Smooth muscle cell of the brain vasculature (primary cell): ENCODE measurements at regions not wholly inside any gene's neighbourhood (a gene's known extent, or its start where the extent isn't known, plus 50 kb on each side); places are given as distances from the start of the nearest gene placed in this dataset.

ENCODE experiments used
- DNase-seq: peaks from one replicate; pipeline ENCODE4 v3.0.0-alpha.2; 2012; ENCODE audit warnings: low read depth, low spot score

DNA sequence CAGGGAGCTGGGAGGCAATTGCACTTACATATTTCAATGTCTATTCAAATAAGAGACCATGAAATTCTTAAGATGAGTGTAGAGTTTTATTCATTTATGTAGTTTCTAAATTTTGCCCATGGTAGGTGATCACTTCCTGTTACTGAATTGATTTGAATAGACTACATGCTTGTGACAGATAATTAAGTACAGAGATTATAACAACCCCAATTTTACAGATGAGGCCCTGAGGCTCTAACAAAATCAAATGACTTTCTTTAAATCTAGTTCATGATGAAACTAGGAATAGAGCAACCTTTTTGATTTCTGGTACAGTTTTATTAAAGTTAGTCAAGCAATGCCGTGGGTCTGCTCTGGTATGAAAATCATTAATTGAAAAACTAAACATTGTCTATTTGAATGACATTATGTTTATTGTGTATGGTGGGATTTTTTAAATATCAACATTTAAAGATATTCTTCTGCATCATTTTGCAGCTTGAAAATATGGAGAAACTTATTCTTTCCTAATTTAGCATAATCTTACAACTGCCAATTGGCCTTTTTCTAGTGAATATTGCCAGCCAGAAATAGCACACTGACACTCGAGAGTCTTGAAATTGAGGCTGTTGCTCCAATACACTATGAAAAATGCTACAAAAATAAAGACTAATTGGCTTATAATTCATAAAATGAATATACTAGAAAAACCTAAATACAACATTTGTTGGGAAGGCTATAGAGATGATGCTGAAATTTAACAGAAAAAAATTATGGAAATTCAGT is 308.9 kb downstream of the SLC6A15 start:
- no peak for DNase-seq

DNA sequence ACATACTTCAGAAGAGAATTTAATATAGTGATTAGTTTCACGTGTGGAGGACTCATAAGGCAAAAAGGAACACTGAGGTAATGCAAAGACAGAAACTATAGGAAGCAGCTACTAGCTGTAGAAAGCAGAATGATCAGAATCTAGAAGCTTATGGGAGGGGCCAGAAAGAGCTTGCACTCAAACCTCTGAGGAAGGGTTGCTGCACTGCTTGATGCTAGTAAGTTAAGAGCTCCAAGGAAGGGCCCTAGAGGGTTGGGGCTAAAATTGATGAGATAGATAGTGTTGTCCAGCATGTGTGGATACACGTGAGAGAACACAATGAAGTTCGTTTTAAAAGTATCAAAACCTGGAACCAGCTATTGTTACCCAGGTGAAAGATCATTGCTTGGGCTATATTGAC is 311.1 kb downstream of the SLC6A15 start:
- no peak for DNase-seq

DNA sequence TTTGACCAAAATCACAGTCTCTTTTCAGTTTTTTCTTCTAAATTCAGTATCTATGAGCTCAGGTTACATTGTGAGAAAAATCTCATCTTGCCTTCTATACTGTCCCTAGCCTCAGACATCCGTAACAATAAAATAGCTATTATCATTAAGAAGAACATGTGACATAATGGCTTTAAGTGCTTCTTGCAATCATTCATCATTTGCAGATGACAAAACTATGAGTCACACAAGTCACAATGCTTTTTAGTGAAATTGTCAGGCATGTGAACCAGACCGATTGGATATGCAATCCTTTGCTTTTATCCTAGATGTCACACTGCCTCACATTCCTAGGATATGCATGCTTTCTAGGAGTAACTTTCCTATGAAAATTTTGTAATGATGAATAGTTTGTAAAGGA is 313.1 kb downstream of the SLC6A15 start:
- no peak for DNase-seq

DNA sequence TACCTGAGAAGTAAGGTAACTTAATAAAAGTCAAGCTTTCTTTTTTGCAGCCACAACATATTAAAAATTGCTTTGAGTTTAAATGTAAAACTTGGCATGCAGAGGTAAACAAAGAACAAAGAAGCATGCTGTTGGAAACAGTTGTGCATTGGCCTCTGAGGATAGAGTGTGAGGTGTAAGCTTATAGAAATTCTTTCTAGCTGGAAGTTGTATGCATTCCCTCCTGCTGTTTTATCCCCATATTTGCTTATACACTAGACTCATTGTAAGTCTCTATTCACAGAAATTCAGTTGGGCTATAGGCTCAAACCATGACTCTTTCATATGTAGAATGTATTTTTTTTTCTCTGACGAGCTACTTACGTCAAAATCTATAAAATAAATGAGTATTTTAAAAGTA is 316.3 kb downstream of the SLC6A15 start:
- no peak for DNase-seq

DNA sequence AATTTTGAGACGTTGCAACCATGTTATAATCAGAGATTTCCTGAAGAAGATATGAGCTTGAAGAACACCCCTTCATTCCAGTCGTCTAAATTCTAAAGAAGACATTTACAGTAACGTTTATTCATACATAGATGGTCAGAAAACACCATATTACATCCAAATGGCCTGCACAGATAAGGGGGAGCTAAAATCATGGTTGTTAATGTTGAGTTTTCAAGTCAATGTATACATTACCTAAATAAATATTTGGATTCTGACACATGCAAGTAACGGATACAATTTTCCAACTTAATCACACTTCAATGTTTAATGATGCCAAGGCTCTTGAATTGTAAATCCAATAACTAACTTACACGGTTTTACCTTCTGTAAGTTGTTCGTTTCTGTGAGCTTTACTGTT is 318.4 kb downstream of the SLC6A15 start:
- no peak for DNase-seq

DNA sequence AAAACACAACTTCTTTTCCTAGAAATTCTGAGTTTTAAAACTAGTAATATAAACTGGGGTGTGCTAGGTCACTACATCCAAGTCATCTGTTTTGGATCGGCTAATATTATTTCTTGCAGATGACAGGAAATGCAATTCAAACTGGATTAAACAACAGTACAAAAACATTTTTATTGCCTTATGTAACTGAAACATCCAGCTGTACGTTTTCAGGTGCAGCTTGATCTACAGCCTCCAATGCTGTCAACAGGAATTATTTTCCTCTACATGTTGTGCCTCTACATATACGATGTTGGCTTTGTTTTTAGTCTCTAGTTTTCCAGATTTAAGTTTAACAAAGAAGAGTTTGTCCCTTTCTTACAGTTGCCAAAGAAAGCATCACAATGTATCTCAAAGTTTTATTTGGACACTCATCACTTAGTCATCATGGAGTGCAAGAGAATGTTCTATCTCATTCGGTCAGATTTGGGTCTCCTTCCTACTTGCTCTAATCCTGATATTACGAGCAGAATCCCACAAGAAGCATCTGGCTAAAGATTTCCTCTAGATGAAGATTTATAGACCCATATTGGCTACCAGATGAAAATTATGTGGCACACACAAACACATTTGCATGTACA is 326.7 kb downstream of the SLC6A15 start:
- DNase-seq, result no peak

DNA sequence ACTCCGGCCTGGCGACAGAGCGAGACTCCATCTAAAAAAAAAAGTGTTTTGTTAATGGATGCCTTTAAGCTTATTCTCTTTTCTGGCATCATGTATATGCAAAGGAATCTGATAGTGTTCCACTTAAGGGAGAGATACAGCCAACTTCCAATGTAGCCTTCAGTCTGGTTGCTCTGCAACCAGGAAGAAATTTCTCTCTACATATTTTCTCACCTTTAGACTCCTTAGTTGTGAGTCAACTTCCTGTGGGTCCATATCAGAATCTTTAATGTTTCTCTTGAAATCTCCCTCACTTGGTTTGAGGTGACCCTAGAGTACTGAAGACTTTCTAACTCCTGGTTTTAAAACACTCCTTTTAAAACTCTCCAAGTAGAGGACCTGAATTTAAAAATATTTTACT is 340.4 kb downstream of the SLC6A15 start:
- no peak for DNase-seq

DNA sequence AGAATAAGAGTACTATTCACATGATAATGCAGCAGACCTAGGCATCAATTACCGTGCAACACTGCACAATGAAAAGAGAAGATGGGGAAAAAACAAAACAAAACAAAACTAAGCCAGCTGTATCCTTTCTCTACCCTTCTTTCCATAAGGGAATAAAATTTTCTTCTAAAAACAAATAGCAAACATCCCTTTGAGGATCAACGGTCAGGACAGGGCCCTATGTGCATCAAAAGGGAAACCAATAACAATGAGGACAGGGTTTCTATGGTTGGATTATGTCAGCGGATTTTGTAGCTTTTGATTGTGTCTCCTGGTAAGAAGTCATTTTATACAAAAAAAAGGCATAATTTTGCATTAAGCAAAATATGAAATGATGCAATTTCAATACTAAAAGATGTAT is 350.3 kb downstream of the SLC6A15 start:
- no peak for DNase-seq

DNA sequence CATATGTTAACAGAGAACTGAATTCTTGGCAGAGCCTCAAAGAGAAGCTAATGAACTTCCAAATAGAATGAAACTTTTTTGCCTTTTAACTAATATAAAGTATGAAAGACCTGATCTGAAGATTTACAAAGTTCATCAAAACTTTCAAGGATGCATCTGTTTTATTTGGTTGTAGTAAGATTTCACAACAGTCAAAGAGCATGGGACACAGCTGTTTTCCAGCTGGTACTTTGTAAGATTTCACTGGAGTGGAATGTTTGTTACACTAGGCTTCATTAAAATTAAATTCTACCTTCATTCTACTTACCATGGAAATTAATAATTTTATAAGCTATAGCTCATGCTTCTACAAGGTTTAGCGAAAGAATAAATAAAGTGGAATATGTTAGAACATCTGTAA is 351.2 kb downstream of the SLC6A15 start:
- no peak for DNase-seq

DNA sequence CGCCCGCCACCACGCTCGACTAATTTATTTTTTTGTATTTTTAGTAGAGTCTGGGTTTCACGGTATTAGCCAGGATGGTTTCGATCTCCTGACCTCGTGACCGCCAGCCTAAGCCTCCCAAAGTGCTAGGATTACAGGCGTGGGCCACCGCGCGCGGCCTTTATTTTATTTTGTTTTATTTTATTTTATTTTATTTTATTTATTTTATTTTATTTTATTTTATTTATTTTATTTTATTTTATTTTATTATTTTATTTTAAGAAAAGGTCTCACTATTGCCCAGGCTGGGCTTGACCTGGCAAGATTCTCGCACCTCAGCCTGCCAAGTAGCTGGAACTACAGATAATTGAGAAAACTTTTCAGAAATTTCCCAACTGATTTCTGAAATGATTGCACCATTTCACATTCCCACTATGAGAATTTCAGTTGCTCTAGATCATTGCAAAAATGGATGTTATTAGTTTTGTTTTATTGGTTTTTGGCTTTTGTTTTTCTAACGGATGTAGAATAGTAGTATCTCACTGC is 358.3 kb downstream of the SLC6A15 start:
- DNase-seq, result no peak

DNA sequence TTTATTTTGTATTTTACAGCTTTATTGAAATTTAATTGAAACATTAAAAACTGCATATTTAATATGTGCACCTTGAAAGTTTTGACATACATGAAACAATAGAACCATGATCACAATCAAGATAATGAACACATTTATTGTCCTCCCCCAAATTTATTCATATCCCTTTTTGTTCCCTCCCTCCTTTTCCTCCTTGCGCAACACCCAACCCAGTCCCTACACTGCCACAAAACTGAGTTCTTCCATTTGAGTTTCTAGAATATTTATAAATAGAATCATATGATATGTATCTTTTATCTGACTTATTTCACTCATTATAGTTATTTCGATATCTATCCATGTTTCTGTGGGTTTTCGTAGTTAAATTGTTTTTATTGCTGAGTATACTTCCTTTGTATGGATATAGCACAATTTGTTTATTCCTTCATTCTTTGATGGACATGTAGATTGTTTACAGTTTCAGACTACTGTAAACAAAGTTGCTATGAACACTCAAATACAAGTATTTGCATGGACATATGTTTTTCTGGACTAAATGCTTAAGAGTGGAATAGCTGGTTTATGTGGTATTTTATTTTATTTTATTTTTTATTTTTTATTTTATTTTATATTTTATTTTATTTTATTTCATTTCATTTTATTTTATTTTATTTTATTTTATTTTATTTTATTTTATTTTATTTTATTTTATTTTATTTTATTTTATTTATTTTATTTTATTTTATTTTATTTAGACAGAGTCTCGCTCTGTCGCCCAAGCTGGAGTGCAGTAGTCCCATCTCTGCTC is 359.1 kb downstream of the SLC6A15 start:
- DNase-seq, result no peak

DNA sequence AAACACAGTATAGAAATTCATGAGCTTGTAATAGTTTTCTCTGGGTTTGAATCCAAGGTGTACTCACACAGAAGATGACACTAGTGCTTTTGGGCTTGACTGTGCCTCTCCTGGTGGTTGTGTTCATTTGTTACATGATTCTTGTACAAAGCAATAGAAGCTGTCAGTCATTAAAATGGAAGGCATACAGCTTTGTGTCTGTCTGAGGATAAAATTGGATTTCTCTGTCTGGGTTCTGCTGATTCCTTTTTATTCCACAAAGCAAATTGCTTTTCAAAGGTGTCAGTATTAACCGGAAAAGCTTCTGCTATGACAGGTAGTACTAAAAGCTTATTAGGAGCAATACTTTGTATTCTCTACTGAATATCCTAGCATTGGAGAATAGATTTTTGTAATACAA is 361.2 kb downstream of the SLC6A15 start:
- no peak for DNase-seq

DNA sequence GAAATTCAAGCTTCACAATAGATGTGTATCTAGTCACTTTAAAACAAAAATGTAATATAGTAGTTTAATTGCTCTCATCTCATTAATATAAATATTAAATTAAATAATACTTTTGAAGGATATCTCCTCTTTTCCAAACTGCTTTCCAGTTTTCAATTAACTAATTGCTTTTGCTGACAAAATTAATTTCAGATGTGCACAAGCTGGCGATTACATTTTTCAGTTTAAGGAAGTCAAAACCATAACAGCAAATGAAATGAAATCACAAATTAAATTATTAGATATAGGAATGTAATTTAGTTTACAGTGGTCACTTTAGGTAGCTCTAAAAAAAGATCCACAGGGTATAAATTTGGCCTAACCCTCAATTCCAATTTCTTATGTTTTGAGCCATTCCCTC is 362.1 kb downstream of the SLC6A15 start:
- no peak for DNase-seq

DNA sequence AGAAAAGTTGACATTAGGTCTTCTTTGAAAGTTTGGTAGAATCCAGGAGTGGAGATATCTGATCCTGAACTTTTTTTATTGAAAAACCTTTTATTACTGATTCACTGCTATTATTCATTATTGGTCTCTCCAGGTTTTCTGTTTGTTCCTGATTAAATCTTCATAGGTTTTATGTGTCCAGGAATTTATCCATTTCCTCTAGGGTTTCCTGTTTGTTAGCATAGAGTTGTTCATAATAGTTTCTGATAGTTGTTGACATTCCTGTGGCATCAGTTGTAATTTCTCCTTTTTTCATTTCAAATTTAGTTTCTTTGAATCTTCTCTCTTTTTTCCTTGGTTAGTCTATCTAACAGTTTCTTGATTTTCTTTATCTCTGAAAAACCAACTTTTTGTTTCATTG is 370.3 kb downstream of the SLC6A15 start:
- no peak for DNase-seq

DNA sequence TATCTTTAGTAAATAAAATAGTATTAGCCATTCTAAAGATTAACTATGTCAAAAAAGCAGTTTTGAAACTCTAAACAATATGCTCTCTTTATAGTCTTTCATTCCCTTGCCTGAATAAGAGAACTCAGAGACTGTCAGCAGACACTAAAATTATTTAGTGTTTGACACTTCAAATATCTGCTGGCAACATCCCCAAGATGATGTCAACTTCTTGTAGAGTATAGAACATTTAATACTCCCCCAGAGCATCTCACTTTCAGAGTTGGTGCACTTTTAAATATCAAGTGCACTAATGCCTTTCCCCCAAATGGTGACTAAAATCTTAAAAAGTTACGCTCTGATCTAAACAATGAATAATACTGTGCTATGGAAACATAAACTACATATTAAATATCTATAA is 374.9 kb downstream of the SLC6A15 start:
- DNase-seq, result no peak

DNA sequence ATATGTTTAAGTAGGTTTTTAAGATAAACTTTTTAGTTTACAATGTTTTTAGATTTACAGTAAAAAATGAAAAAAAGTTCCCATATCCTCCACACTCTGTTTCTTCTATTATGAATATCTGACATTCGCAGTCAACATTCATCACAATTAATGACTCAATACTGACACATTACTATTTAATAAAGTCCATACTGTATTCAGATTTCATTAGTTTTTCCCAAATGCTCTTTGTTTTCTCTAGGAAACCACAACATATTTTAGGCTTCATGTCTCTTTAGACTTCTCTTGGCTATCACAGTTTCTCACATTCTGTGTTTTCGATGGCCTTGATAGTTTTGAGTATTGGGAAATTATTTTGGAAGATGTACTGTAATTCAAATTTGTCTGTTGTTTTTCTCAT is 399.8 kb downstream of the SLC6A15 start:
- no peak for DNase-seq

DNA sequence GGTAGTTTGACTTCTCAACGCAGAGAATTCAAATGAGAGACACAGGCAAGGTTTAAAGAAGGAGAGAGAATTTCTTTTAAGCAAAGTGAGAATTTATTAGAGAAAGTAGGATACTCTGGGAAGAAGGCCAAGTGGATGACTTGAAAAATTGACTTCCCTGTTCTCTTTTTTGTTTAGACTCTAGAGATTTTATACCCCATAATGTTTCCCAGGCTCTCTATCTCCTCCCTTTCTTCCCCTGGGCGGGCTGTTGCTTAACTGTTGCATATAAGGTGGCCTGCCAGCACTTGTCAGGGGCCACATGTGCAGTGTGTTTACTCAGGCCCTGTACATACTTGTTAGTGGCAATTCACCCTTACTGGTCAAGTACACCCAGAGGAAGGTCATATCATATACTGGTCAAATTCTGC is 403.7 kb downstream of the SLC6A15 start:
- DNase-seq, result no peak

DNA sequence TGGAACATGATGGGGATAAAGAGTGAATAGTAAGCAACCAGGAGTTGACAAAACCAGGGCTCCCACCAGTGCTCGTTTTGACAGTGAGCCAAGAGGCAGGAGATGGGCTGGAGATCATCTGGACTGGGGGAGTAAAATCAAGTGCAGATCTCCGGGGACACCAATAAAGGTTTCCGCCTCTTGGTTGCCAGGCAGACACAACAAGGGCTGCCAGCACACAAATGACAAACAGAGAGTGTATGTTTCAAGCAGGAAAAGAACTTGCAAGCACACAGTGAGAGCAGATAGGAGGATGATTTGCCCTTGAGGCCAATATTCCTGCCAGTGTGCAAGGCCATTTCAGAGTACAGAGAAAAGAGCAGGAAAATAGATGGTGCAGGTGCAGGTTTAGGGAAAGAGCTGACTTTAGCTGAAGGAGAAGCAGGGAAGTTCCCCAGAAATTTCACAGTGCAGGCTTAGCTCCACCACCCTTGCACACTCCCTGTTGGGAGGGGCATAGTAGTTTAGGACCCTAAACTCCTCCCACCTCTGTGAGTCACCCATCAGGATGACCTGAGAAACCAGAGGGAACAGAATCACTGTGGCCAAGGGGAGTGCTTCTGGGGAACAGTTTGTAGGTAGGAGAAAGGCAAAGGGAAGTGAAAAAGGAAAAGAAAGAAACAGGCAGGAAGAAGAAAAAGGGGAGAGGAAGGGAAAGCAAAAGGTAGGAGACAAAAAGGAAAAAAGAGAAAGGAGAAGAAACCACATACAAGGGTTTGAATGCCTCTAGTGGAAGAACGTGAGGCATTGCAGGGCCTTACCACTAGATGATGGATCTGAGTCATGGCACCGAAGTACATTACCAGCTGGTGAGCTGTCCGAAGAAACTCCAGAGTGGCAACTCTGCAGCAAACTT is 404.4 kb downstream of the SLC6A15 start:
- no peak for DNase-seq

DNA sequence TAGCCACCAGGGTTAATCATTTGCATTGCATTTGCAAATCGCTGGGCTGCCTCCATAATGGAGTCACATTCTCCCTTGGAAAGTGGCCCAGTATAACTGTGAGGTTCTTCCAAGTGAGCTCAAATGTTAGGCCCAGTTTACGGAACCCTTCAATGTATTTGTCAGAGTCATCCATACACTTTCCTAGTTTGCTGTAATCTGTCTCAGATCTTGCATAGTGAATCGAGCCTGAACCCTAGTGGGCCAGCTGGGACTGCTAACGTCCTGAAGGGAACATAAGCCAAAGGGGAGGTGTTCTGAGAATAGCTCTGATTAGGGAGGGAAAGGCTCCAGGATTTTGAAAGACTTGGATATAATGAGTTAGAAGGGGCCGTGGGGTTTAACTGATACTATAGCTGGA is 406.3 kb downstream of the SLC6A15 start:
- DNase-seq, result no peak

DNA sequence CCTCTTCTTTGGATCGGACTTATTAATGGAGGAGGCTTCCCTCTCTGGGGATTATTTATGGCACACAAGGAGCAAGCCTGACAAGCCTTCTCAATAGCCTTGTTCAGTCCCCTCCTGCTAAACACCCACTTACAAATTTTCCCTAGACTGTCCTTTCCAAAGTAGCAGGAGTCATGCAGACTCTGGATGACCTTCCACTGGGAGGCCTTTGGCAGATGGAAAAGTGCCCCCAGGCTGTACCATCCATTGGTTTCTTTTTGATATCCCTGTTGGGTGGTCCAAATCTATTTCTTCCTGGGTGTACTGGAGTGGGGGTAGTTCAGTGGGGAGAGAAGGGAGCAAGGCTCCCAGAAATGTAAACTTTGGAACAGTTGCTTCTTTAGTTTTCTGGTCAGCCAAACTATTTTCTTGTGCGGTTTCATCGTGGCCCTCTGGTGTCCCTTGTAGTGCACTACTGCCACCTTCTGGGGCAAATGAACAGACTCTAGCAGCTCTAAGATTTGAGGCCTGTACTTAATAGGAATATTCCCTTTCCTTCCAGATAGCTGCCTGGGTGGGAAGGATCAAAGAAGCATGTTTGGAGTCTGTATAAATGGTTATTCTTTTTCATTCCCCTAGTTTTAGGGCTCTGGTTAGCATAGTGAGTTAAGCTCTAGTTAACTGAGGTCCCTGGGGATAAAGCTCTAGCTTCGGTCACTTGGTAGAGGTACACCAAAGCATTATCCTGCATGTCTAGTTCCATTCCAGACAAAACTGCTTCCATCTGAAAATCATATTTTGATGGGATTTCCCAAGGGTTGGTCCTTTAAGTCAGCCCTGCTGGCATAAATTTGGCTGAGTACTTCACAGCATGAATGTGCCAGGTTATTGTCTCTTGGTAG is 409.5 kb downstream of the SLC6A15 start:
- peak; percentile 59 for DNase-seq
